HCT116 (cell line): ENCODE measurements at regions not wholly inside any gene's neighbourhood (a gene's known extent, or its start where the extent isn't known, plus 50 kb on each side); places are given as distances from the start of the nearest gene placed in this dataset.

Source experiments
- ATAC-seq: fragments of 200-7000 bp; cut with Tn5 transposase; 2 replicates; pipeline ENCODE4 v1.9.1; 2020; ENCODE audit warnings: mild to moderate bottlenecking, moderate library complexity
- BruUV-seq: library from RNA; stranded (reverse); fragments of 400-500 nt; replicated peaks from 2 replicates; lab custom pipeline; 2021; lab: Mats Ljungman, UMichigan
- CTCF ChIA-PET: fragments of 300-600 bp; sonication (Branson Sonifier 250); formaldehyde crosslinking; loops from one replicate; lab custom pipeline; 2021; ENCODE audit warnings: antibody characterized with exemption; lab: Charles Lee
- POLR2A ChIA-PET: fragments of 300-600, 350-600 bp; sonication (Branson Sonifier 250); formaldehyde crosslinking; loops from one replicate; lab custom pipeline; 2021; ENCODE audit warnings: antibody characterized with exemption; lab: Charles Lee
- RAD21 ChIA-PET, 2 experiments: fragments of 300-600 bp; sonication (Branson Sonifier 250); formaldehyde crosslinking; loops; one replicate each; lab custom pipeline; 2023; ENCODE audit warnings: low total read pairs in 2 of 2; ENCODE audit not compliant: uncharacterized antibody in 2 of 2, unreplicated experiment in 2 of 2, low non-redundant PET in 1 of 2; lab: Charles Lee
- DNase-seq: peaks from one replicate; pipeline ENCODE4 v3.0.0-alpha.2; 2010; ENCODE audit warnings: low read depth, low spot score
- H2AFZ ChIP-seq: fragments of 200-600 bp; shearing (Covaris generic), sonication (generic); 2 replicates; pipeline ENCODE4 v1.6.1; 2017; ENCODE audit warnings: low read depth, mixed run types, mixed read lengths, antibody characterized with exemption, low read length; ENCODE audit not compliant: poor library complexity, severe bottlenecking
- H3K27ac ChIP-seq: 2 replicates; pipeline ENCODE4 v1.5.1; 2012; ENCODE audit warnings: low read depth, low read length
- H3K27me3 ChIP-seq: fragments of 200-600 bp; sonication (generic); 2 replicates; pipeline ENCODE4 v1.6.1; 2016; ENCODE audit warnings: mixed run types, low read length, mixed read lengths; ENCODE audit not compliant: insufficient read depth
- H3K36me3 ChIP-seq, 2 experiments: fragments of 200-500 bp in 1 of 2; fragments of 200-600 bp in 1 of 2; sonication (Bioruptor generic) in 1 of 2; sonication (generic) in 1 of 2; 2 replicates each; pipeline versions ENCODE4 v1.5.1 to v1.6.1; 2014 to 2016; ENCODE audit warnings: low read length in 2 of 2, inconsistent platforms in 1 of 2, mixed read lengths in 1 of 2, mixed run types in 1 of 2; ENCODE audit not compliant: insufficient read depth in 2 of 2, control insufficient read depth in 1 of 2
- H3K4me1 ChIP-seq, 2 experiments: fragments of 200-600 bp in 1 of 2; sonication (generic) in 1 of 2; 2 replicates each; pipeline versions ENCODE4 v1.5.1 to v1.6.1; 2012 to 2017; ENCODE audit warnings: low read length in 2 of 2, inconsistent platforms in 1 of 2, mild to moderate bottlenecking in 1 of 2, mixed read lengths in 1 of 2, mixed run types in 1 of 2, moderate library complexity in 1 of 2; ENCODE audit not compliant: insufficient read depth in 2 of 2, control insufficient read depth in 1 of 2
- H3K4me2 ChIP-seq: fragments of 200-600 bp; sonication (generic); 2 replicates; pipeline ENCODE4 v1.6.1; 2017; ENCODE audit warnings: mixed run types, low read length, mixed read lengths
- H3K4me3 ChIP-seq, 2 experiments: fragments of 200-600 bp in 1 of 2; sonication (generic) in 1 of 2; replicated peaks in 1 of 2; 2 replicates each; pipeline ENCODE4 v1.5.1; 2011 to 2016; ENCODE audit warnings: low read length in 2 of 2, control low read depth in 1 of 2, low read depth in 1 of 2, mild to moderate bottlenecking in 1 of 2, mixed read lengths in 1 of 2, mixed run types in 1 of 2
- H3K79me2 ChIP-seq: fragments of 200-600 bp; sonication (generic); 2 replicates; pipeline ENCODE4 v1.6.1; 2017; ENCODE audit warnings: mild to moderate bottlenecking, mixed run types, low read length, moderate library complexity, mixed read lengths; ENCODE audit not compliant: insufficient read depth
- H3K9ac ChIP-seq: fragments of 200-600 bp; sonication (generic); 2 replicates; pipeline ENCODE4 v1.6.1; 2016; ENCODE audit warnings: low read length, mixed read lengths
- H3K9me2 ChIP-seq: fragments of 200-600 bp; sonication (generic), shearing (Covaris generic); 2 replicates; pipeline ENCODE4 v1.6.1; 2017; ENCODE audit warnings: mixed run types, mild to moderate bottlenecking, moderate library complexity; ENCODE audit not compliant: insufficient read depth
- H3K9me3 ChIP-seq, 2 experiments: fragments of 200-500 bp in 1 of 2; fragments of 200-600 bp in 1 of 2; sonication (Bioruptor generic) in 1 of 2; sonication (generic) in 1 of 2; 2 replicates each; pipeline ENCODE4 v1.6.1; 2014 to 2017; ENCODE audit warnings: low read length in 2 of 2, mixed read lengths in 2 of 2, inconsistent platforms in 1 of 2, low read depth in 1 of 2, mild to moderate bottlenecking in 1 of 2, mixed run types in 1 of 2, moderate library complexity in 1 of 2; ENCODE audit not compliant: control insufficient read depth in 1 of 2, insufficient read depth in 1 of 2
- H4K20me1 ChIP-seq: fragments of 200-600 bp; sonication (generic), shearing (Covaris generic); 2 replicates; pipeline ENCODE4 v1.6.1; 2017; ENCODE audit warnings: mixed run types, mild to moderate bottlenecking, moderate library complexity; ENCODE audit not compliant: insufficient read depth
- CEBPB ChIP-seq: IDR thresholded peaks from 2 replicates; pipeline ENCODE4 v1.6.1; 2012; ENCODE audit warnings: low read depth
- CTCF ChIP-seq, 3 experiments: fragments of 200-600 bp in 1 of 3; sonication (generic) in 1 of 3; IDR thresholded peaks in 2 of 3; conservative IDR thresholded peaks in 1 of 3; 2 replicates each; pipeline ENCODE4 v1.5.1; 2012 to 2017; ENCODE audit warnings: low read depth in 2 of 3, low read length in 2 of 3, antibody characterized with exemption in 1 of 3, borderline replicate concordance in 1 of 3, control low read depth in 1 of 3, mild to moderate bottlenecking in 1 of 3, mixed read lengths in 1 of 3, mixed run types in 1 of 3, moderate library complexity in 1 of 3; ENCODE audit not compliant: insufficient read depth in 1 of 3
- EGR1 ChIP-seq: IDR thresholded peaks from 2 replicates; pipeline ENCODE4 v1.6.1; 2012; ENCODE audit warnings: low read depth
- ELF1 ChIP-seq: IDR thresholded peaks from 2 replicates; pipeline ENCODE4 v1.6.1; 2012; ENCODE audit warnings: low read depth, borderline replicate concordance
- EZH2 ChIP-seq: fragments of 200-600 bp; sonication (generic); IDR thresholded peaks from 2 replicates; pipeline ENCODE4 v1.6.1; 2017; ENCODE audit warnings: antibody characterized with exemption, mixed run types
- EZH2phosphoT487 ChIP-seq: fragments of 200-600 bp; IDR thresholded peaks from 2 replicates; pipeline ENCODE4 v1.6.1; 2018; ENCODE audit warnings: antibody characterized with exemption, borderline replicate concordance
- FOSL1 ChIP-seq: IDR thresholded peaks from 2 replicates; pipeline ENCODE4 v1.6.1; 2012; ENCODE audit warnings: low read depth
- JUND ChIP-seq: IDR thresholded peaks from 2 replicates; pipeline ENCODE4 v1.6.1; 2012
- MAX ChIP-seq: IDR thresholded peaks from 2 replicates; pipeline ENCODE4 v1.6.1; 2012
- POLR2A ChIP-seq: IDR thresholded peaks from 2 replicates; pipeline ENCODE4 v1.7.0; 2011; ENCODE audit warnings: borderline replicate concordance; ENCODE audit not compliant: insufficient read depth, insufficient read length; ENCODE audit errors: extremely low read depth
- RAD21 ChIP-seq: IDR thresholded peaks from 2 replicates; pipeline ENCODE4 v1.6.1; 2012; ENCODE audit warnings: low read depth, mild to moderate bottlenecking
- REST ChIP-seq: IDR thresholded peaks from 2 replicates; pipeline ENCODE4 v1.6.1; 2012; ENCODE audit warnings: low read depth
- SIN3A ChIP-seq: IDR thresholded peaks from 2 replicates; pipeline ENCODE4 v1.6.1; 2012; ENCODE audit warnings: low read depth
- SP1 ChIP-seq: IDR thresholded peaks from 2 replicates; pipeline ENCODE4 v1.6.1; 2012; ENCODE audit warnings: low read depth
- SRF ChIP-seq: IDR thresholded peaks from 2 replicates; pipeline ENCODE4 v1.6.1; 2012; ENCODE audit warnings: low read depth
- TCF7L2 ChIP-seq: IDR thresholded peaks from 2 replicates; pipeline ENCODE4 v1.7.0; 2011; ENCODE audit warnings: borderline replicate concordance, inconsistent platforms; ENCODE audit not compliant: insufficient read depth, insufficient read length; ENCODE audit errors: extremely low read depth
- YY1 ChIP-seq: IDR thresholded peaks from 2 replicates; pipeline ENCODE4 v1.6.1; 2011; ENCODE audit warnings: low read length, low read depth, moderate library complexity, mild to moderate bottlenecking; ENCODE audit not compliant: insufficient replicate concordance; ENCODE audit errors: extremely low read depth
- ZBTB33 ChIP-seq: IDR thresholded peaks from 2 replicates; pipeline ENCODE4 v1.6.1; 2011; ENCODE audit warnings: mild to moderate bottlenecking, low read length, moderate library complexity; ENCODE audit not compliant: insufficient replicate concordance; ENCODE audit errors: extremely low read depth
- ZFX ChIP-seq: fragments of 450-650 bp; IDR thresholded peaks from 2 replicates; pipeline ENCODE4 v1.6.1; 2017
- intact Hi-C: fragments of 100-400 bp; cut with micrococcal nuclease; formaldehyde crosslinking; loops from 2 replicates; pipeline ENCODE4 v1.10.0; 2022

- Histone ChIP-seq H3K4me2 (no peak overlapping the region), H3K9ac (no peak overlapping the region), H3K79me2 (no peaks in the 10 kb centered on the region), H3K27ac (no peak overlapping the region), H4K20me1 (no peaks in the 10 kb centered on the region; the same call in 1 of the 2 replicates), H3K9me2 (no peaks in the 10 kb centered on the region), H3K36me3 (no peaks in the 10 kb centered on the region), H3K9me3 (no peaks in the 10 kb centered on the region), H2AFZ (no peak overlapping the region), H3K27me3 (peaks cover 6% of the 10 kb centered on the region; the same call in 1 of the 2 replicates), H3K4me3 (no peak overlapping the region), H3K4me1 (no peaks in the 10 kb centered on the region)
- DNase-seq (no peak), ATAC-seq (no peak)
- no peak for TF ChIP-seq YY1
- TF ChIP-seq REST, result no peak
- TF ChIP-seq POLR2A, result no peak
- no peak for TF ChIP-seq CTCF (IDR thresholded peaks at IDR 0.05 in 2 of 3, conservative IDR thresholded peaks at IDR 0.05 in 1 of 3; ENCODE audit: borderline replicate concordance in 1 of 3, insufficient read depth in 1 of 3, low read depth in 2 of 3, low read length in 2 of 3)
- TF ChIP-seq MAX, result no peak
- no peak for TF ChIP-seq RAD21
- no peak for TF ChIP-seq ELF1
- no peak for TF ChIP-seq CEBPB
- TF ChIP-seq TCF7L2, result no peak
- TF ChIP-seq ZBTB33, result no peak
- TF ChIP-seq FOSL1, result no peak
- no peak for TF ChIP-seq SP1
- no peak for TF ChIP-seq ZFX
- no peak for TF ChIP-seq SIN3A
- TF ChIP-seq EGR1, result no peak
- no peak for TF ChIP-seq EZH2phosphoT487
- TF ChIP-seq SRF, result no peak
- no peak for TF ChIP-seq EZH2
- TF ChIP-seq JUND, result no peak
- BruUV-seq, result no TSS peak
- ChIA-PET POLR2A (no interaction called here), RAD21 (no interaction called here), CTCF (no interaction called here)
- intact Hi-C loops, result no loop called here
These were observed 328.0 kb upstream of the HS6ST1 start for GRCh38 chr2:128646691-128647090.
